ENCODE measurements at regions not wholly inside any gene's neighbourhood (a gene's known extent, or its start where the extent isn't known, plus 50 kb on each side); places are given as distances from the start of the nearest gene placed in this dataset.
"Not testable (repeated sequence)": the region's sequence is repeated elsewhere in the genome, so short reads cannot be mapped to it uniquely, and the experiment has no call there.

DNA sequence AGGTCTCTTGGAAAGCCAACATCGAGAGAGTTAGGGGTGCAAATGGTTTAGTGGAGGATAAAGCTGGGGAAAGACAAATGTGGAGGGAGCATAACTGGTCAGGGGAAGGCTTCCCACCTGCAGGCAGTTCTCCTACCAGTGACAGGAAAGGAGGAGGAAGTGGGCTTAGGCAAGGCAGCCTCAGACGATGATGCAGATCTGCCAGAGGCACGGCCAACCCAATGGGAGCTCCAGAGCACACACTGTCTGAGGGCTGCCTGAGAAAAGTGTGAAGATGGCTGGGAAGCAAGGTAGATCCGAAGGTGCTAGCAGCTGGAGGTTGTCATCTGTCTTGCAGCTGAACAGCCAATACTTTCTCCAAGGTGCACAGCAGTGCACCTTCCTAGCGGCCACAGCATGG lies 178.8 kb downstream of the C7orf25 start:
- H3K4me1 Mint-ChIP-seq (ENCODE audit: low read depth) = no peaks in the 10 kb centered on the region
- H3K9me3 Mint-ChIP-seq = no peaks in the 10 kb centered on the region
- no peak for DNase-seq
- intact Hi-C loops (cut with micrococcal nuclease) = no loop called here
- H3K27ac Mint-ChIP-seq = no peak overlapping the region
- no peaks in the 10 kb centered on the region for H3K36me3 Mint-ChIP-seq (ENCODE audit: low read depth)
- CTCF ChIA-PET = no interaction called here
- peaks cover 6% of the 10 kb centered on the region for H3K27me3 Mint-ChIP-seq (ENCODE audit: low read depth)
- no peak overlapping the region for H3K4me3 Mint-ChIP-seq

GRCh38 chr7:42730586-42730985 lies 181.3 kb downstream of the C7orf25 start:
- H3K27me3 Mint-ChIP-seq (ENCODE audit: low read depth) = peaks cover 11% of the 10 kb centered on the region
- no peaks in the 10 kb centered on the region for H3K9me3 Mint-ChIP-seq

GRCh38 chr7:42729053-42729765 lies 182.7 kb downstream of the C7orf25 start:
- Mint-ChIP-seq H3K27ac (no peak overlapping the region), H3K27me3 (ENCODE audit: low read depth) (peaks cover 14% of the 10 kb centered on the region), H3K4me1 (ENCODE audit: low read depth) (no peaks in the 10 kb centered on the region), H3K9me3 (no peaks in the 10 kb centered on the region), H3K4me3 (no peak overlapping the region), H3K36me3 (ENCODE audit: low read depth) (no peaks in the 10 kb centered on the region)
- no peak for DNase-seq
- intact Hi-C loops (cut with micrococcal nuclease) = no loop called here
- CTCF ChIA-PET = interaction anchor here (0.8 kb wide), 1 partner anchor 16 kb away, joined by 3 read pairs; no protein-coding TSS in a partner anchor

More at GRCh38 chr7:42730586-42730985, 181.3 kb downstream of the C7orf25 start:
- no peak overlapping the region for H3K27ac Mint-ChIP-seq
- H3K4me3 Mint-ChIP-seq = no peak overlapping the region
- CTCF ChIA-PET = interaction anchor here (0.7 kb wide), 1 partner anchor 52 kb away, joined by 3 read pairs; no protein-coding TSS in a partner anchor
- DNase-seq = no peak
- intact Hi-C loops (cut with micrococcal nuclease) = no loop called here
- no peaks in the 10 kb centered on the region for H3K36me3 Mint-ChIP-seq (ENCODE audit: low read depth)
- H3K4me1 Mint-ChIP-seq (ENCODE audit: low read depth) = no peaks in the 10 kb centered on the region

DNA sequence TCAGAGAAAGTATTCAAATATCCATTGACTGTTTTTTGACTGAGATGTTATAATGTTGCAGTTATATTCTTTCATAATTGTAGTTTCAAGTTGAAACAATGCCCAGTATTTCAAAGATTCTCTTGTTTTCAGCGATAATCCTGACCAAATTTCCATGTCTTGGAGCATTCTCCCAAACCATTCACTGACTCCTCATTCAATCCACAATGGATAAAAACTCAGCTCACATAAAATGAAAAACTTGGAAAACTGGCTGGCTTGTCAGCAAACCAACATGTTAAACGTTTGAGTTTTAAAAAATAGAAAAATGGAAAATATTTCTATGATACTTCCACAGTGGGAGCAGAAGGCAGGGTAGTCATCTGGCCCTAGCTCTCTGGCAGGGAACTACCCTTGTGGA lies 184.4 kb downstream of the C7orf25 start:
- no peak for DNase-seq
- intact Hi-C loops (cut with micrococcal nuclease) = no loop called here
- Mint-ChIP-seq H3K27me3 (ENCODE audit: low read depth) (peaks cover 14% of the 10 kb centered on the region), H3K36me3 (ENCODE audit: low read depth) (no peaks in the 10 kb centered on the region), H3K4me3 (no peak overlapping the region), H3K27ac (no peak overlapping the region), H3K4me1 (ENCODE audit: low read depth) (no peaks in the 10 kb centered on the region), H3K9me3 (no peaks in the 10 kb centered on the region)
- CTCF ChIA-PET = no interaction called here

DNA sequence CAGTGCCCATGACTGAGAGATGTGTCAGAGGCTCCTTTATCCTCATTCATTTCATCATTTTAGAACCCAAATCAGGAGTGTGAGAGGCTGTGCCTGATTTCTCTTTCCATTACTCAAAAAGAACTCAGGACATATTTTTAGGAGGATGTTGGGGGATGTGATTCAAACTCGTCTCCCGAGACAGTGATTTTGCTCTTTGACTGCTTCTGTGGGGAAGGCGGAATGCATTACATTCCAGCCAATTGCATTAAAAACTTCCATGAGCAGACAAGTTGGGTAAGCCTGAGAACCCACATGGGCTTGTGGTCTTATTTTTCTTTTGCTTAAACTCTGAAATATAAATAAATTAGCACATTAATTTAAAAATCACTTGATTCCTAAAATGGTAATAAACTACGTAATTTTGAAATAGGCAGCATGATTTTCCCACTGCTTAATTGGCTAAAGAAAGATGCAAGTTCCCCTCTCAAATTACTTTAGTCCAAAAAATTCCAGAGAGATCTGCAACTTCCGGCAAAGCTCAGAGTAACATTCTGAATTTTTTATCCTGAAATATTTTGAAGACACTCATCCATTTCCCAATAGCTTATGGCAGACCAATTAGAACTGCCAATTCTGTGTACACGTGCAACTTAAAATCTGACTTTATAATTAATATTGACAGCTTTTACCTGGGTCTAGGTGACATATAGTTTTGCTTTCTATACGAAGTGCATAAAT lies 185.6 kb downstream of the C7orf25 start:
- intact Hi-C loops (cut with micrococcal nuclease) = no loop called here
- Mint-ChIP-seq H3K27me3 (ENCODE audit: low read depth) (peaks cover 11% of the 10 kb centered on the region), H3K36me3 (ENCODE audit: low read depth) (no peaks in the 10 kb centered on the region), H3K9me3 (no peaks in the 10 kb centered on the region), H3K27ac (no peak overlapping the region), H3K4me1 (ENCODE audit: low read depth) (no peaks in the 10 kb centered on the region), H3K4me3 (no peak overlapping the region)
- CTCF ChIA-PET = no interaction called here
- no peak for DNase-seq

GRCh38 chr7:42722716-42723115 lies 189.2 kb downstream of the C7orf25 start:
- DNase-seq = no peak
- no peaks in the 10 kb centered on the region for H3K36me3 Mint-ChIP-seq (ENCODE audit: low read depth)
- H3K4me3 Mint-ChIP-seq = no peak overlapping the region
- CTCF ChIA-PET = interaction anchor here (1.0 kb wide), 1 partner anchor 22 kb away, joined by 5 read pairs; no protein-coding TSS in a partner anchor
- no peaks in the 10 kb centered on the region for H3K9me3 Mint-ChIP-seq
- peaks cover 10% of the 10 kb centered on the region for H3K27me3 Mint-ChIP-seq (ENCODE audit: low read depth)
- H3K27ac Mint-ChIP-seq = no peak overlapping the region
- no peaks in the 10 kb centered on the region for H3K4me1 Mint-ChIP-seq (ENCODE audit: low read depth)
- intact Hi-C loops (cut with micrococcal nuclease) = no loop called here

- no peak overlapping the region for H3K4me3 Mint-ChIP-seq
- peaks cover 2% of the 10 kb centered on the region for H3K9me3 Mint-ChIP-seq
- intact Hi-C loops (cut with micrococcal nuclease) = no loop called here
- peaks cover 9% of the 10 kb centered on the region for H3K27me3 Mint-ChIP-seq (ENCODE audit: low read depth)
- no peaks in the 10 kb centered on the region for H3K4me1 Mint-ChIP-seq (ENCODE audit: low read depth)
- H3K27ac Mint-ChIP-seq = no peak overlapping the region
- DNase-seq = no peak
- CTCF ChIA-PET = no interaction called here
- no peaks in the 10 kb centered on the region for H3K36me3 Mint-ChIP-seq (ENCODE audit: low read depth)
These were observed 189.7 kb downstream of the C7orf25 start for GRCh38 chr7:42722198-42722597.

- CTCF ChIA-PET = no interaction called here
- H3K4me1 Mint-ChIP-seq (ENCODE audit: low read depth) = no peaks in the 10 kb centered on the region
- peaks cover 9% of the 10 kb centered on the region for H3K27me3 Mint-ChIP-seq (ENCODE audit: low read depth)
- H3K9me3 Mint-ChIP-seq = peaks cover 2% of the 10 kb centered on the region
- intact Hi-C loops (cut with micrococcal nuclease) = no loop called here
- no peak overlapping the region for H3K4me3 Mint-ChIP-seq
- no peak for DNase-seq
- H3K36me3 Mint-ChIP-seq (ENCODE audit: low read depth) = no peaks in the 10 kb centered on the region
- H3K27ac Mint-ChIP-seq = no peak overlapping the region
These were observed 190.7 kb downstream of the C7orf25 start for GRCh38 chr7:42720991-42721796.

- intact Hi-C loops (cut with micrococcal nuclease) = no loop called here
- no peak for DNase-seq
- H3K27ac Mint-ChIP-seq = no peak overlapping the region
- no peaks in the 10 kb centered on the region for H3K36me3 Mint-ChIP-seq (ENCODE audit: low read depth)
- H3K4me3 Mint-ChIP-seq = no peak overlapping the region
- CTCF ChIA-PET = interaction anchor here (1.0 kb wide), 1 partner anchor 27 kb away, joined by 4 read pairs; no protein-coding TSS in a partner anchor
- H3K4me1 Mint-ChIP-seq (ENCODE audit: low read depth) = no peaks in the 10 kb centered on the region
- peaks cover 2% of the 10 kb centered on the region for H3K9me3 Mint-ChIP-seq
- peaks cover 4% of the 10 kb centered on the region for H3K27me3 Mint-ChIP-seq (ENCODE audit: low read depth)
These were observed 191.9 kb downstream of the C7orf25 start for GRCh38 chr7:42720012-42720411.

- H3K36me3 Mint-ChIP-seq (ENCODE audit: low read depth); H3K27ac Mint-ChIP-seq; H3K27me3 Mint-ChIP-seq (ENCODE audit: low read depth); DNase-seq; H3K9me3 Mint-ChIP-seq; intact Hi-C loops (cut with micrococcal nuclease); H3K4me1 Mint-ChIP-seq (ENCODE audit: low read depth); H3K4me3 Mint-ChIP-seq: not testable (repeated sequence)
- CTCF ChIA-PET = interaction anchor here (1.1 kb wide), 1 partner anchor 27 kb away, joined by 3 read pairs; no protein-coding TSS in a partner anchor
These were observed 193.4 kb downstream of the C7orf25 start for GRCh38 chr7:42718466-42718865.

- no peaks in the 10 kb centered on the region for H3K36me3 Mint-ChIP-seq (ENCODE audit: low read depth)
- H3K27me3 Mint-ChIP-seq (ENCODE audit: low read depth) = peaks cover 4% of the 10 kb centered on the region
- intact Hi-C loops (cut with micrococcal nuclease) = no loop called here
- H3K9me3 Mint-ChIP-seq = peaks cover 2% of the 10 kb centered on the region
- no peaks in the 10 kb centered on the region for H3K4me1 Mint-ChIP-seq (ENCODE audit: low read depth)
- H3K4me3 Mint-ChIP-seq = no peak overlapping the region
- H3K27ac Mint-ChIP-seq = no peak overlapping the region
- DNase-seq = no peak
- CTCF ChIA-PET = no interaction called here
These were observed 197.5 kb downstream of the C7orf25 start for GRCh38 chr7:42714356-42714755.

DNA sequence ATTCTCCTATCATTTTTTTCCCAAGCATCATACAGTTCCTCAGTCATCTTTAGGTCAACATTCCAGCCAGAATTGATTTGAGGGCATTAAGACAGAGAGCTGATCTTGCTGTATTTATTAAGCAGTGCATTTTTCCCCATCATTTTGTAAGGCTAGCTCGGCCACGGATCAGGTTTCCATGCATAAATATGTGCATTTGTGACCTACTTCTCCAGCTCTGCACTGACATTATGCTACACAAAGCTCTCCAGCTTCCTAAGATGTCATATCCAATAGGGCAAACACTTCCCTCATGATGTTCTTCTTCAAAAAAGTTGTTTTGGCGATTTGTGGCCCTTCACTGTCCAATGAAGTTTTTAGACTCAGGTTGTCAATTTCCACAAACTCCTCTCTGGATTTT lies 202.6 kb downstream of the C7orf25 start:
- H3K4me1 Mint-ChIP-seq (ENCODE audit: low read depth) = no peaks in the 10 kb centered on the region
- CTCF ChIA-PET = no interaction called here
- no peaks in the 10 kb centered on the region for H3K36me3 Mint-ChIP-seq (ENCODE audit: low read depth)
- DNase-seq = no peak
- H3K4me3 Mint-ChIP-seq = no peak overlapping the region
- intact Hi-C loops (cut with micrococcal nuclease) = loop anchor here (10.0 kb wide), 1 partner anchor 156 kb away; no protein-coding TSS in a partner anchor
- no peak overlapping the region for H3K27ac Mint-ChIP-seq
- H3K27me3 Mint-ChIP-seq (ENCODE audit: low read depth) = no peaks in the 10 kb centered on the region
- H3K9me3 Mint-ChIP-seq = no peaks in the 10 kb centered on the region
